Pulmonary artery endothelial cell (primary cell): ENCODE measurements at regions not wholly inside any gene's neighbourhood (a gene's known extent, or its start where the extent isn't known, plus 50 kb on each side); places are given as distances from the start of the nearest gene placed in this dataset.
"Not testable (repeated sequence)": the region's sequence is repeated elsewhere in the genome, so short reads cannot be mapped to it uniquely, and the experiment has no call there.

Experiments
- DNase-seq: peaks from one replicate; pipeline ENCODE4 v3.0.0-alpha.2; 2011; ENCODE audit warnings: low read depth, low spot score

DNA sequence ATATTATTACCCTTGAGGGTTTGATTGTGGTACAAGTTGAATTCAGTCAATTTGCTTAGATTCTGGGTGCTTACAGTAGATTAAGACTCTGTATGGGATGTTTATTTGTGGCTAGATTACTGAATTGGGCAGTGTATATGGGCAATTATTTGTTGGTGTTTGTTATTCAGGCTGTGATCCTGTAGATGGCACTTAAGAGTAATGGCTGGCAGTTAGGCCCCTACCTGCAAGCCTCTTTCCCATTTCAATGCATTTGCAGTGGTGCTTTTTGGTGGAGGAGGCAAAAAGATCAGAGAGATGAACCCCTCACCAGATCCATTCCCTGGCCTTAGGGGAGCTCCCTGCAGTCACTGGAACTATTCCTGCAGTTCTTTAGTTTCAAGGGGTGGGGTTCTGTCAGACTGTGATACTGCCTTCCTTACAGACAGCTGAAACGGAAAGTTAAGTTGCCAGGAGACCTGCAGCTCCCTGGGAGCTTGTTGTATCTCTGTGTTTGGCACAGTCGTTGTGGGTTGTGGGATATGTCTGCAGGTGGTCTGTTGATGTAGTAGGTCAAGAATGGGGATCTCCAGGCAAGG lies 199.5 kb downstream of the AASDHPPT start:
- DNase-seq: no peak

DNA sequence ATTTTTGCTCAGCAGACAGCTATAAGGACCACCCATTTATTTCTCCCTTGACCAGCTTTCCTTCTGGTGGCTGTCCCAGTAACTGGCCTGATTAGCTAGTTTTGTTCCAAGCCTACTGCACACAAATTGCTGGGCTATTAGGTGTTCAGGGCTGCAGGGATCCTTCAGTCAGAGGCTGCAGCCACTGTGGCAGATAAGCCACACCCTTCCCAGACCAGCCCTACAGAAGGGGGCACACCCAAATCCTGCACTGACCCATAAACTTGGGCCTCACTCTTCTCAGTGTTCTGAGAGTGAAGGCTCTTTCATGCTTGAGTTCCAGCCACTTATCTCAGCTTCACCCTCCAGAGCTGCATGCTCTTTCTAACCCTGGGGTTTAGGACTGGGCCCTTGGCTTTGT lies 200.0 kb downstream of the AASDHPPT start:
- no peak for DNase-seq

DNA sequence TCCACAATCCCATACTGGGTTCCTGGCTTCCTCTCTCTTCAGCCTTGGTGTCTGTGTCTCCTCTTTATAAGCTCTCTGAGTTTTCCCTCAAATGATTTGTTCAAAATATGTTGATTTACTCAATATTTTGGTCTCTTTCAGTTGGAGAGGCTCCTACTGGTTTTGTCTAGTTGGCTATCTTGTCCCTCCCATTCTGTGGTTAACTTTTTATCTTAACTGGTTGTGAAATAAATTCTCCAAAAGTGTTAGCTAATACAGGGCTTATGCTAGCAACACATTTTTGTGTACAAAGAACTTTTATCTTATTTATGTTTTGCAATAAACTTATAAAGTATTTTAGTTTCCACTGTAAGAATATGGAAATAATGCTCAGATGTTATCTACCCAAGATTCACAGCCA lies 200.9 kb downstream of the AASDHPPT start:
- DNase-seq: no peak

DNA sequence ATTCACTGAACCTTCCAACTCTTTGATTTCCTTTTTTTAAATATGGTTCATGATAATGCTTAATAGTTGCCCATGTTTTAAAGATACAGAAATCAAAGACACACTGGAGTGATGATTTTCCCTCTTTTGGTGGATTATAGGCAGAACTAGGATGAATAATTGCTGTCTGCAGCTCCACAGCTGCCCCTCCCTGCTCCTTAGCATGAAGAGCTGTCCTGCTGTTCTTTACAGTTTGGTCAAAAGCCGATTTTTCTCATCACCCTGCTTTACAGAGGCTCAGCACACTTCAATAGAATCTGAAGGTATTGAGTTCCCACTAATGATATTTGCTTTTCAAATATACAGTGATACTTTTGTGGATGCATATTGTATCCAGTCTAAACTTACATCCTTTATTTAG lies 202.6 kb downstream of the AASDHPPT start:
- DNase-seq: no peak

DNA sequence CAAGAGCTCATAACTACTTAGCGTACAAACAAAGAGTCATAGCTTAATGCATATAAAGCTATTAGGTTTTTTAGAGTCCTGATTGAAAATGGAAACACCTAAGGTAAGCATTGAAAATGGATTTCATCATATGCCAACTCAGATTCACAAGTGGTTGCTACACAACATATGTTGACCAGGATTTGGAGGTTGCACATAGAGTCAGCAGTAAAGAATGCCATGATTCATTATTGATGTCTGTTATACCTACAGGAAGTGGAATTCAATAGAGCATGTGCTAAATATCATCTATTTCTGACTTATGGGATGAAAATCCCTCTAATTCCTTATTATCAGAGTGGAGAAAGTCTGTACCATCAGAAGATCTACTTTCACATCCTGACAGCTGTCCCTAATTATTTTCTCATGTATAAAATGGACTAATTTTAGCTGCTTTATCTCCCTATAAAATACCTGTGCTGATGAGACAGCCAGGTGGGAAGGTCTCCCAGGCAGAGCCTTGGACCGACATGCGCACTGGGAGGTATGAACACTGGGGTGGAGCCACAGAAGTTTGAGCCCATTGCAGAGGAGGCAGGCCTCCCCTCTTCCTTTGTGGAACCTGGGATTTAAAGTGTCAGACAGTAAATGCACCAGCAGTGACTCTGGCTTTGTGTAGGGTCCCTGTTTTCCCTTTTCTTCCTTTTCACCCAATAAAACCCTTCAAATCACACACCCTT lies 204.2 kb downstream of the AASDHPPT start:
- DNase-seq: no peak

DNA sequence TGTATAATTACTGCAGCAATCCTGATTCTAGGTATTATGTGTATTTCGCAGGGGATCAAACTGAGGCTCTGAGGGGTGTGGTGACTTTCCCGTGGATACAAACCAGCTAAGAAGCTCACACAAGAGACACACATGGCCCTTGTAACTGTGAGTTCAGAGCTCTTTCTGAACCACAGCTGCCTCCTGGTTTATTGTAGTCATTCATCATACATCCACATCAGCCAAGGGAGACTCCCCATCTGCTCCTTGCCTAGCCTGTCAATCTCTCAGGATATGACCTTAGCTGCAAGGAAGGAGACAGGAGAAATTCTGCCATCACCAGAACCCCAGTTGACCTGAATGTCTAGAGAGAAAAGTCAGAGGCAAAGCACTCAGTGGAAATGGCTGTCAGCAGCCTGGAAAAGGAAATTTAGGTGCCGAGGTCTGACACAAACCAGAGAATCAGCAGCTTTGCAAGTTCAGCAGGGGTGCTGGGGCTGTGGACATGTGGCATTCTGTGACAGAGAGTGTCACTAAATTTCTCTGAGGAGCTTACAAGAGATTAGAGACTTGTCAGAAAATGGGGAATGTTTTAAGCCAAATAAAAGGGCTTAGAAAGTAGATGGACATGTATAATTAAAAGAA lies 209.5 kb downstream of the AASDHPPT start:
- no peak for DNase-seq

DNA sequence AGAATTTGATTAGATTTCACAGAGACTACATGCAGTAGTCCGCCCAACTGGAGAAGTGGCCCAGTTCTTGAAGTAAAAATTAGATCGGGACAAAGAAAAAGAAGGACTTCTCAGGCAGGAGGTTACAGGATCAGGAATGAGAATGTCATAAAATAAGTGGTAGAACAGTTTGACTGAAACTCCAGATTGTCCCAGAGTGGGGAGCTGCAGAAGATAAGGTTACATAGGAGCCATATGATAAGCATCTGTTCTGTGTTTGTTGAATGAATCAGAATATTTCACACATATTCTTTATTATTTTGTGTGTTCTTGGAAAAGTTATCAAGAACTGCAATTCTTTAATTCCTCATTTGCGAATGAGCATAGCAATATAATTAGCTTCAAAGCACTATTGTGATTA lies 210.6 kb downstream of the AASDHPPT start:
- no peak for DNase-seq

DNA sequence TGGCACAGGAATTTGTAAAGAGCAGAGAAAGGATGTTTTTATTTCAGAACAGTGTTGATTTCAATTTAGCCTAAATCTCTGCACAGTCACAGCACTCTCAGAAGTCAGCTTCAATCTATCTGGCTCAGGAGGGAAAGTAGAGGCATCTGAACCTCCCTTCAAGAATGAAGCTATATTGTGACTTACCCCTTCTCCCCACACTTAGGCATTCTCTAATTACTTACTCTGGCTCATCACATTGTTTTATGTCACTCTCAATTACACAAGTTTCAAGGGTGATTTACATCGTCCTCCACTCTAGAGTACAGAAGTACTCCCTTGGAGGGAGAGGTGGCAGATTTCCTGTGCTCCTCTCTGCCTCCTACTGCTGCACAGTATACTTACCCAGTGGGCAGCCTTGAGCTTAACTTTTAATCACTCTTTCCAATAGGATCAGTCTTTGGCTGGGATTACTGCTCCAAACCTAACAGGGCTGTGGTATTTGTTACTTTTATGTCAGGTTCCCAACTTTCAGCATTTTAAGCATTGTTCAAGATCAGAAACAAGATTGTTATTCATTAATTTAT lies 211.4 kb downstream of the AASDHPPT start:
- no peak for DNase-seq

DNA sequence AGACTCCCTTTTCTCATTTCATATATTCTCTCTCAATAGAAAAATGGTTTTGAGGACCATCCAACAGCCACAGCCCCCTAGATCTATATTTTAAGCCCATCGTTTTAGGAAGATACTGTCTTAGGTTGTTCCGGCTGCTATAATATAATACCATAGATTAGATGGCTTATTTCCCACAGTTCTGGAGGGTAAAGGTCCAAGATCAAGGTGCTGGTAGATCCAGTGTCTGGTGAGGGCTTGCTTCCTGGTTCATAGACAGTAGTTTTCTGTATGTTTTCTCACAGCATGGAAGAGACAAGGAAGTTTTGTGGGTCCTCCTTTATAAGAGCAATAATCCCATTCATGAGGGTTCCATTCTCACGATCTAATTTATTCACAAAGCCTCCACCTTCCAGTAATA lies 215.1 kb downstream of the AASDHPPT start:
- no peak for DNase-seq

DNA sequence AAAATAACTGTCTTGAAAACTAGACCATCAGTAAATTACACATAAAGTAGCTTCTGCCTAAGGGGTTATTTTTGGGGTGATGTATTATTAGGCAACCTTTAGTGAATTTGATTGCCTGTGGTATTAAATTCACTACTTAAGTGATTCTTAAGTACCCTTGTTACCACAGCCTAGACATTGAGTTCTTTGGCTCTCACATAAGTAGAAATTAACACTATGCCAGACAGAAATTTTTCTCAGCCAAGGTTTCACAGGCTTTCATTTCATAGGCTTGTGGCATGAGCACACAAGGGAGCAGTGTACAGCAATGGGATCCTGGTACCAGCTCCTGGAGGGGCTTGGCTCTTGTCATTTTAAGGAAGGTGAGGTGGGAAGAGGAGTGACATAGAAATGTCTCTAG lies 218.5 kb downstream of the AASDHPPT start:
- DNase-seq: no peak

DNA sequence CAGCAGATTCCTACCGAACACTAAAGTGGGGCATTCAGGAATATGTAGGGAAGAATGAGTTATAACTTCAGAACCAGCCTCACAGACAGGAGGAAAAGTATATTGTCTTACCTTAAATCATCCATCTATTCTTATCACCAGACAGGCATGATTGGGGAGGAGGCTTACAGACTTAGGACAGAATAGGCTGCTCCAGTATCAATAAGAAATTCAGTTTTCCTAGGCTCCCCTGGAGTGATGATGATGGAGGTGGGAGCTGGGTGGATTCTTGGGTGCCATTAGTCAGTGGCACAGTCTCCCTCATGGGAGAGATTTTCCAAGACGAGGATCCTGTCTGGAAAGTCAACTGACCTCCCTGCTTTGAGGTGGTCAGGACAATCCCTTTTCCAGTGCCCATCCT lies 225.0 kb downstream of the AASDHPPT start:
- DNase-seq: no peak

DNA sequence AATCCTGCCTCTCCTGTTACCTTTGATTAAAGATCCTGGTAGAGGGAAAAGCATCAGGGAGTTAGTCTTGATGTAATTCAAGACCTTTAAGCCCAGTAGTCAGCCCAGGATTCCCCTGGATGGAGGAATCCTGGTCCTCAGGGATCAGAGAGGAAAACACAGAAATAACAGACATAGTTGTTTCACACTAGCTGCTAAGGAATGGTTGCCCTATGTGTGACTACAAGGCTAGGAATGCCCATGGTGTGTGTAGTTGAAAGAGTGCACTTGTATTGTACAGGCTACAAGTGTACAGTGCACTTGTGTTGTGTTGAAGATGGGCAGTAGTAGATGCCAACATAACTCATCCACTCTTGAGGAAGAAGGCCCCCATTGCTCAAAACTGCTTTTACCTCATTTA lies 226.8 kb downstream of the AASDHPPT start:
- no peak for DNase-seq

DNA sequence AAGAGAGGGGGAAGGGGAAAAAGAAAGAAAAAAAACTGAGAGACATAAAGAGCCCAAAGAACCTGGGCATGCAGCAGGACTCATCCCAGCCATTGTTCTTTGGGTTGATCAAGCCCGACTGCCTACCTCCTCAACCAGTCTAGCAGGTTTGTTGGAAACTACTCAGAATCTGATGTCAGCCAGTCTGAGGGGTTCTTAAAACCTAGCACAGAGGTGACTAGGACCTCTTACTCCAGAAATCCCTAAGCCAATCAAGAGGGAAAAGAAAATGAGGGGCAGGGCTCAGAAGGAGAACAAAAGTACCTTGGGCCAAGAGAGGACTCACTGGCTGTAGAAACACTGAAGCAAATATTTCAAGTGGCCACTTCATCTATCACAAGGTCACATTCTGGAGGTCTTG lies 228.0 kb downstream of the AASDHPPT start:
- no peak for DNase-seq

DNA sequence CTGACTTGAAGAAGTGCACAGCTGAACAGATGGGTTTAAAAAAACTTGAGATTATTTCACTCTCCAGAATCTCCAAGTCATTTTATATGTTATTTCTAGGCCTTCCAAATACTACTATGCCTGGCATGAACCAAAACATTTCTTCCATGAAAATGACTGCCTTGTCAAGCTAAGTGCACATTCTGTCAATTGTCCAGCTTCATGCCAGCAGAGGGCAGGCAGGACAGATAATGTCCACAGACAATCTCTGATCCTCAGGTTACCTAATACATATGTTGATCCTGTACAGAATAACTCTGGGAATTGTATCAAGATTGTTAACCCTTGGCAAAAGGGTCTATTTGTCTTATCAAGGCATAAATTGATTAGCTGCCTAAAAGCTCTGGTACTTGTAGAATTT lies 229.5 kb downstream of the AASDHPPT start:
- DNase-seq: no peak

DNA sequence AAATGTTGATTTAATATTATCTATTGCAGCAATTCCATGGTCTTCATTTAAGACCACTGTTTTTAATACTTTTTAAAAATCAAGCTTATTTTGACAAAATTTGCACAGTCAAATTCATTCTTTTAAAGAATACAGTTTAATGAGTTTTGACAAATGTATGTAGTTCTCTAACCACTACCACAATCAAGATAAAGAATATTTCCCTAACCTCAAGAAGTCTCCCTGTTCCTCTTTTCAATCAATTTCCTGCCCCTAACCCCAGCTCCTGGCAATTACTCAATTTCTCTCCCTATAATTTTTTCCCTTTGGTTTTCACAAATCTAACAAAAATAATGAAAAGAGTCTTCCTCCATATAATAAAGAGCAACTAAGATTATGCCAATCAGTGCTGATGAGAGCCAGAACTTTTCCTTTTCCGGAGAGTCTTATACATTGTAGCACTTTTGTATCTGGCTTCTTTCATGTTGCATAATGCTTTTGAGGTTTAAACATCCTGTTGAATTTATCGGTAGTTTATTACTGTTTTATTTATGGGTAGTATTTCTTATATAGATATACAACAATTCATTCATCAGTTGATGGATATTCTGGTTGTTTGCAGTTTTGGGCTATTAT lies 231.7 kb downstream of the AASDHPPT start:
- no peak for DNase-seq

DNA sequence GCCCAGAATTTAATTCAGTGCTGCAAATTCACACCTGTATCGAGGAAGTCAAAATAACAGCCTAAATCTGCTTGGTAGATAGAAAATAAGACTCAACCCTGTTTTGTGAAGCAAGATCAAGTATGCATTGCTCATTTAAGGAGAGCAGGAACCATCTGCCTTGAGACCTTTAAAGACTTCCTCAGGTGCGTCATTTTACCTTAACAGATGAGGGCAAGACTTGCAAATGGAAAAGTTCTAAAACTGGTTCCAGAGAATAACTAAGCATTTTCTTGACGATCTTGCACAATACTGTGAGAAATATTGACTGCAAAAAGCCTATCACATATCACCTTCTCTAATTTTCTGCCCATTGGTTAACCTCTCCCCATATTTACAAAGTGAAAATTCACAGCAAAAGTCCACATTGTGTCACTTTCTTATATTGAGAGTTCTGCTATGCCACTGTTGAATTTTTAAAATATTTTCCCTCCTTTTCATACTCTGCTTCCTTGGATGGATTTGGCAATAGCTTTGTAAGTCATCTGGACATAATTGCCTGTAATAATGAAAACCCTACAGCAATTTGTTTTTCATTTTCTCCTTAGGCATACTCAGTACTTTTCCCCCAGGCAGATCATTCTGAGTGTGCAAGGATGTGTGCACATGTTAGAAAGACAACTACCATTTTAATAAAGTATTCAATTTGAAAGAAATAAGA lies 234.2 kb downstream of the AASDHPPT start:
- DNase-seq: no peak

DNA sequence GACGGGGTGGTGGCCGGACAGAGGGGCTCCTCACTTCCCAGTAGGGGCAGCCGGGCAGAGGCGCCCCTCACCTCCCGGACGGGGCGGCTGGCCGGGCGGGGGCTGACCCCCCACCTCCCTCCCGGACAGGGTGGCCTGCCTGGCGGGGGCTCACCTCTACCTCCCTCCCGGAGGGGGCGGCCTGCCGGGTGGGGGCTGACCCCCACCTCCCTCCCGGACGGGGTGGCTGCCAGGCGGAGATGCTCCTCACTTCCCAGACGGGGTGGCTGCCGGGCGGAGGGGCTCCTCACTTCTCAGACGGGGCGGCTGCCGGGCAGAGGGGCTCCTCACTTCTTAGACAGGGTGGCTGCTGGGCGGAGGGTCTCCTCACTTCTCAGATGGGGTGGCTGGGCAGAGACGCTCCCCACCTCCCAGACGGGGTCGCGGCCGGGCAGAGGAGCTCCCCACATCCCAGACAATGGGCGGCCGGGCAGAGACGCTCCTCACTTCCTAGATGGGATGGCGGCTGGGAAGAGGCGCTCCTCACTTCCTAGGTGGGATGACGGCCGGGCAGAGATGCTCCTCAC lies 239.8 kb downstream of the AASDHPPT start:
- not testable (repeated sequence) for DNase-seq

DNA sequence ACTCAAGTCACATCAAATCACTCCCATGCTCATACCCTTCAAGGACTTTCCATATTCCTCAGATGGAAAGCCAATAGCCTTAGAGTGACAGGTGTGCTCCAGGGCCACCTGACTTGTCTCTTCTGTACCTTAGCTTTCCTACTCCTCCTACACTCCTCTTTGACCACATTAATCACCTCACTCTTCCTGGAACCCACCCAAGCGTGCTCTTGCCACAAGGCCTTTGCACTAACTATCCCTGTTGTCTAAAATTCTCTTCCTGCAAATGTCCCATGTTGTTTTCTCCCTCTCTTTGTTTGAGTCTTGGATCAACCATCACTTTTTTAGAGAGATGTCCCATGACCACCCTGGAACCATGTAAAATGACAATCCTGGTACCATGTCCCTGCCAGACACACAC lies 244.1 kb downstream of the AASDHPPT start:
- no peak for DNase-seq

DNA sequence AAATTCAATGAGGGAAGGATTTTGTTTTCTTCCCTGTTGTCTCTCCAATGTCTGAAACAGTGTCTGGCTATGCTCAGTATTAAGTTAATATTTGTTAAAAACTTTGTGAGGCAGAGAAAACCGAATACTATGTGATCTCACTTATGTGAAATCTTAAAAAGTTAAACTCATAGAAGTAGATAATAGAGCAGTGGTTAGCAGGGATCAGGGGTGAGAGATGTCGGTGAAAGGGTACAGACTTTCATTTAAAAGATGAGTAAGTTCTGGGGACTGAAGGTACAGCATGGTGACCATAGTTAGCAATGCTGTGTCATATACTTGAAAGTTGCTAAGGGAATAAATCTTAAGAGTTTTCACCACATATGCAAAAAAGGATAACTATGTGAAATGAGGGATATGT lies 244.6 kb downstream of the AASDHPPT start:
- DNase-seq: no peak

DNA sequence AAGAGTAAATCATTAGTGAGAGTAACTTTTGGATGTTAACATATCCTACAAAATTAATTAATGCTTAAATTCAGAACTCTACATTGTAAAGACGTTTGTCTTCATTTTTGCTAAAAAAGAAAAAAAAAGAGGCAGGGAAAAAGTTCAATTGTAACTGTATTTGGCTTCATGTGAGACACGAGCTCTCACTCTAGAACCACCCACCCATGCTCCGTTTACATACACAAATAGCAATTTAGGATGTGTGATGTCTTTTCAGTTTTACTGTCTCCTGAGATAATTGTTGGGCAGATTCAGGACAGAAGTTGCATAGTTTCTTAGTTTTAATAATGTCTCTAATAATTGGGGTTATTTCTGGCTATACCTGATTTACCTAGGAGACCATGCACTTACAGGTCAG lies 248.6 kb downstream of the AASDHPPT start:
- no peak for DNase-seq

DNA sequence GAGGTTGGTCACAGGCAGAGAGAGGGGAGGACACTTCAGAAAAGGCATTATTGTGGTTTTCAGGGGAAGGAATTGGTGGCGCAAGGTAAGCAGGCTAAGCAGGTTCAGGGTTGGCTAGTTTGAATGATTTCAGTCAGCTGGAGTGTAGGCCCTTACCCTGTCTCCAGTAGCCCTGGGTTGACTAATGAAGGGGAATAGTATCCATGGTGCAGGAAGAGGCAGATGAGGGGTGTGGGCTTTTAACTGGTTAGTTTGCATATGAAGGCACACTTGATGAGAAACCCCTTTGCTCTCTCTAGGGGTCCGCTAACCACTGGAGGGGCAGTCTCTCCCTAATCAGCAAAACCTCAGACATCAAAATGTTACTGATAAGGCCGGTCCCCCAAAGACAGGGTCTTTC lies 249.7 kb downstream of the AASDHPPT start:
- DNase-seq: no peak
